ENCODE measurements at regions not wholly inside any gene's neighbourhood (a gene's known extent, or its start where the extent isn't known, plus 50 kb on each side); places are given as distances from the start of the nearest gene placed in this dataset.

DNA sequence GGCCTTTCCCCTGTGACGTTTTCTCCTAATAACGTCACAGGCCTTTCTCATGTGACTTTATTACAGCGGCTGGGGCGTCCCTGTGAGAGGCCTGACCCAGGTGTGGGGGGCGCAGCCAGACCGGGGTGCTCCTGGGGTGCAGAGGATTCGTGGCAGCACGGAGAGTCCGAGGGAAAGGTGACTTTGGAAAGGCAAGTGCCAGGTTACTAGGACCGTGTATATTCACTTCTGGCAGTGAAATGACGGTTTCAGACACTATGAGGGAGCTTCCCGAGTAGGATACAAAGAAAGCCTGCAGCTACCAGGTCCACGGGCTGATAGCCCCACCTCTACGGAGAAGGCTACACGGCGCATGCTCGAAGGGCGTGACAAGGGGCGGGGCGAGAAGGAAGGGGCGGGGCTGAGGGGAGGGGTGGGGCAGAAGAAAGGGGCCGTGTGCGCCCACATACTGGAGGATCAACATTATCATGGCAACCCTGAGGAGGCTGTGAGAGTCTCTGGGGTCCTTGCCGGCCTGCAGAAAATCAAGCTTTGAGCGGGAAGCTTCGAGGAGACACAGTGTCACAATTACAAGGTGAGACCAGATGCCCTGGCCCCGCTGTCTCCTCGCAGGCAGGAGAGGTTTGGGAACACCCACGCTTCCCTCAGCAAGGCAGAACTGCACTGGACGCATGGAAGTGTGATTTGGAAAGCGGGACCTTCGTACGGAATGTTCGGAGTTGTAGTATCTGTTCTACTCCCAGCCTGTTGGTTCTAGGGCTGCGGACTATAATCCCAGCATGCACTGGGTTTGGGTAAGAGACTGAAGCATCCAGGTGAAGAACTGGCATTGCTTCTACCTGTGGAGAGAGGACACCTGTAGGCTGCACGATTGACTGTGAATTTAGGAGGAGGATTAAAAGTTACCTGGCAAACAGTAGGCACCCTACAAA, 54.4 kb upstream of the ZNF337 start:
- Histone ChIP-seq H3K4me2 (no peak overlapping the region), H3K4me3 (IDR thresholded peaks at IDR 0.05; ENCODE audit: insufficient read depth, low read depth, low read length) (no peak overlapping the region), H4K20me1 (ENCODE audit: insufficient read depth) (no peaks in the 10 kb centered on the region), H3K27me3 (ENCODE audit: insufficient read depth, low read depth) (no peaks in the 10 kb centered on the region), H3K27ac (no peak overlapping the region), H3K9ac (no peak overlapping the region), H3K36me3 (ENCODE audit: insufficient read depth) (no peaks in the 10 kb centered on the region), H3K79me2 (ENCODE audit: insufficient read depth, low read depth) (no peaks in the 10 kb centered on the region), H3K4me1 (ENCODE audit: low read depth, poor library complexity, severe bottlenecking) (no peaks in the 10 kb centered on the region), H2AFZ (ENCODE audit: low read depth) (no peak overlapping the region)
- TF ChIP-seq, protein P1, sequence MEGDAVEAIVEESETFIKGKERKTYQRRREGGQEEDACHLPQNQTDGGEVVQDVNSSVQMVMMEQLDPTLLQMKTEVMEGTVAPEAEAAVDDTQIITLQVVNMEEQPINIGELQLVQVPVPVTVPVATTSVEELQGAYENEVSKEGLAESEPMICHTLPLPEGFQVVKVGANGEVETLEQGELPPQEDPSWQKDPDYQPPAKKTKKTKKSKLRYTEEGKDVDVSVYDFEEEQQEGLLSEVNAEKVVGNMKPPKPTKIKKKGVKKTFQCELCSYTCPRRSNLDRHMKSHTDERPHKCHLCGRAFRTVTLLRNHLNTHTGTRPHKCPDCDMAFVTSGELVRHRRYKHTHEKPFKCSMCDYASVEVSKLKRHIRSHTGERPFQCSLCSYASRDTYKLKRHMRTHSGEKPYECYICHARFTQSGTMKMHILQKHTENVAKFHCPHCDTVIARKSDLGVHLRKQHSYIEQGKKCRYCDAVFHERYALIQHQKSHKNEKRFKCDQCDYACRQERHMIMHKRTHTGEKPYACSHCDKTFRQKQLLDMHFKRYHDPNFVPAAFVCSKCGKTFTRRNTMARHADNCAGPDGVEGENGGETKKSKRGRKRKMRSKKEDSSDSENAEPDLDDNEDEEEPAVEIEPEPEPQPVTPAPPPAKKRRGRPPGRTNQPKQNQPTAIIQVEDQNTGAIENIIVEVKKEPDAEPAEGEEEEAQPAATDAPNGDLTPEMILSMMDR (conservative IDR thresholded peaks at IDR 0.05; ENCODE audit: low read depth, low read length): no peak

DNA sequence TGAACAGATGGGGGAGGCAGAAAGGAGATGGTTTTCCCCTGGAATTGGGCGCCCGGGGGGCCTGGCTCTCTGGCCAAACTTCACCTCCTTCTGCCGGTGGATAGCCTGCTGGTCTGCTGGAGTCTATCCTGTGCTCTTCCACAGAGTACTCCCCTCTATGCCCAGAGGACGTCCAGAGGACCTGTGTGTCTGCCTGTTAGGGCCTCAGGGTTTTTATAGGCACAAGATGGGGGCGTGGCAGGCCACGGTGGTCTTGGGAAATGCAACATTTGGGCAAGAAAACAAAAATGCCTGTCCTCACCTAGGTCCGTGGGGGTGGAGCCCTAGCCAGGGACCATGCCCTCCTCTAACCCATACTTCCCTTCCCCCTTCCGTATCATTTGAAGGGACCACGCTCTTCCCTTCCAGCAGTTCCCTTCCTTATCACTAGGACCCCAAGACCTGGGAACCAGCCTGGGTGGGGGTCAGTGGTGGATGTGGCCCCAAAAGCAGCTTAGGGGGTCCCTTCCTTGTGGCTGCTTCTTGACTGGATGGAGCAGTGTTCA, 53.6 kb upstream of the ZNF337 start:
- Histone ChIP-seq H3K4me2 (no peak overlapping the region), H3K4me3 (IDR thresholded peaks at IDR 0.05; ENCODE audit: insufficient read depth, low read depth, low read length) (no peak overlapping the region), H3K79me2 (ENCODE audit: insufficient read depth, low read depth) (no peaks in the 10 kb centered on the region), H3K27me3 (ENCODE audit: insufficient read depth, low read depth) (no peaks in the 10 kb centered on the region), H2AFZ (ENCODE audit: low read depth) (no peak overlapping the region), H3K36me3 (ENCODE audit: insufficient read depth) (no peaks in the 10 kb centered on the region), H3K4me1 (ENCODE audit: low read depth, poor library complexity, severe bottlenecking) (no peaks in the 10 kb centered on the region), H3K27ac (no peak overlapping the region), H4K20me1 (ENCODE audit: insufficient read depth) (no peaks in the 10 kb centered on the region), H3K9ac (no peak overlapping the region)
- TF ChIP-seq, protein P1 (conservative IDR thresholded peaks at IDR 0.05; ENCODE audit: low read depth, low read length): no peak

DNA sequence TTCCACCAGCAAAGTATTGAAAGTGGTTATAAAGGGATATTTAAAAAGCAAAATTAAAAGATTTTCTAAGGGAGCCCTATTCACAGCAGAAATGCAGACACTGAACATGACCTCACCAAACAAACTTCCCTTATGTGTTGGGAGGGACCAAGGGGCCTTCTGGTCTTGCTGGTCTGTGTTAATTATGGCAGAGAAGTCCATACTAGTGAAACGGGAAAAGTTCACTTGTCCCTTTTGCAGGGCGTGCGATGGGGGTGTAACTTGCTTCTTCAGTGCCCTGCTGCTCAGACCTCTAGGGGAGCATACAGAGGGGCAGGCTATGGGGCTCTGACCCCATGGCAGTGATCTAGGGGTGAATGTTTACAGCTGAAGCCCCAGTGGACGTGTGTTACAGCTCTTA, 53.0 kb upstream of the ZNF337 start:
- H2AFZ ChIP-seq (ENCODE audit: low read depth): no peak overlapping the region

More for the DNA sequence above, 53.0 kb upstream of the ZNF337 start:
- no peak overlapping the region for H3K4me2 ChIP-seq
- no peaks in the 10 kb centered on the region for H3K4me1 ChIP-seq (ENCODE audit: low read depth, poor library complexity, severe bottlenecking)
- no peak overlapping the region for H3K9ac ChIP-seq
- no peaks in the 10 kb centered on the region for H3K36me3 ChIP-seq (ENCODE audit: insufficient read depth)
- no peak overlapping the region for H3K4me3 ChIP-seq (IDR thresholded peaks at IDR 0.05; ENCODE audit: insufficient read depth, low read depth, low read length)
- no peaks in the 10 kb centered on the region for H3K27me3 ChIP-seq (ENCODE audit: insufficient read depth, low read depth)
- H3K79me2 ChIP-seq (ENCODE audit: insufficient read depth, low read depth): no peaks in the 10 kb centered on the region
- no peak overlapping the region for H3K27ac ChIP-seq
- TF ChIP-seq, protein P1 (conservative IDR thresholded peaks at IDR 0.05; ENCODE audit: low read depth, low read length): no peak
- no peaks in the 10 kb centered on the region for H4K20me1 ChIP-seq (ENCODE audit: insufficient read depth)

Measured in KMS-11 (cell line).